Non-pigmented ciliary epithelial cell (primary cell): ENCODE measurements at regions not wholly inside any gene's neighbourhood (a gene's known extent, or its start where the extent isn't known, plus 50 kb on each side); places are given as distances from the start of the nearest gene placed in this dataset.
"Not testable (repeated sequence)": the region's sequence is repeated elsewhere in the genome, so short reads cannot be mapped to it uniquely, and the experiment has no call there.

Experiments used
- DNase-seq: peaks from one replicate; pipeline ENCODE4 v3.0.0-alpha.2; 2010; ENCODE audit warnings: low read depth

DNA sequence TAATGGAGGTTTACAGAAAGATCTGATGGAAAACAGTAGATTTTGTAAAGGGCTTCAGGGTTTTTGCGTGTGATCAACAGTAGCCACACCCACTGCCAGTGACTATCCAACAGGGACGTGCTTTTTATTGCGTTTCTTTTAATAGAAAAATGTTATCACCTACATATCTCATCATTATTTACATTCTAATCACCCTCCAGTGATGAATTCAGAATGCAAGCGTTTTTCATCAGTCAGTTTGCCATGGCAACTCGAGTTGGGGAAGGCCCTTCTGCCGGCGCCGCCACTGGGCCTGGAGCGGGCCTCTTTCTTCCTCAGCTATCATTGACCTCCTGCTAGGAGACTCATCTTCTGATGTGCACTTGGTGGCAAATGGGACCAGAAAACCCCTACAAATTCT, 90.3 kb upstream of the TMTC4 start:
- no peak for DNase-seq

DNA sequence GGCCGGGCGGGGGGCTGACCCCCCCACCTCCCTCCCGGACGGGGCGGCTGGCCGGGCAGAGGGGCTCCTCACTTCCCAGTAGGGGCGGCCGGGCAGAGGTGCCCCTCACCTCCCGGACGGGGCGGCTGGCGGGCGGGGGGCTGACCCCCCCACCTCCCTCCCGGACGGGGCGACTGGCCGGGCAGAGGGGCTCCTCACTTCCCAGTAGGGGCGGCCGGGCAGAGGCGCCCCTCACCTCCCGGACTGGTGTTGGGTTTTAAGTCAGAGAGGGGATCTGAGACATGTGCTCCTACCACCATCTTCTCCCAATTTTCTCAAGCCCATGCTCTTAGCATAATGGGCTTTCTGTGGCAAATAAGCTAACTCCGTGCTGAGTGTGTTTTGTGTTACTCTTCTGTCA, 87.5 kb upstream of the TMTC4 start:
- not testable (repeated sequence) for DNase-seq

DNA sequence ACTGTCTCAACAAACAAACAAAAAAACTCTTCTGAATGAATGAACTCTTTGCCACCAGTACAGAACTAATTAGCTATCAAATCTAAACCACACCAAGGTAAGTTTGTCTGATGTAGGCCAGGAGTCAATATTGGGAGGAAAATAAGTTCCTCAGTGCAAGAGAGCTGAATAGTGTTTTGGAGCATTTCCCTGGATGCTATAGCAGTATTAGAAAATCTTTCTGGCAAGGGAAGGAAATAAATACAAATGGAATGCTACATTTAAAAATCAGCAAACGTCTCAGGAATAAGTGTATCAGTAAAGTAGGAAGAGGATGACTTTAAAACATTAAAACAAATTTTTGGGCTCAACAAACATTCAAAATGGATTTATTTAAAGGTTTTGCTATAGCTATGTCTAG, 81.3 kb upstream of the TMTC4 start:
- DNase-seq, result no peak

DNA sequence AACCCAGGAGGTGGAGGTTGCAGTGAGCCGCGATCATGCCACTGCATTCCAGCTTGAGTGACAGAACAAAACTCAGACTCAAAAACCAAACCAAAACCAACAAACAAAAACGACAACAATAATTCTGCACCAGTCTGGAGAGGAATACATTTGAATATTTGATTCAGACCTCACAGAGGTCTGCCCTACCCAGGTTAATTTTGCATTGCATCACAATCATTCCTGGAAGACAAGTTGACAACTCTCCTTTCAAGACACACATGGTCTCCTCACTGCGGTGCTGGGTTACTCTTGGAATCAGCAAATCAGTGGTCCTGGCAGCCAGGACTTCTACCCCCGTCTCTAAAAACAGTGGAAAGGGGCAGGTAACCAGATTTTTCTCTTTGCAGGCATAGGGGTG, 79.9 kb upstream of the TMTC4 start:
- no peak for DNase-seq

DNA sequence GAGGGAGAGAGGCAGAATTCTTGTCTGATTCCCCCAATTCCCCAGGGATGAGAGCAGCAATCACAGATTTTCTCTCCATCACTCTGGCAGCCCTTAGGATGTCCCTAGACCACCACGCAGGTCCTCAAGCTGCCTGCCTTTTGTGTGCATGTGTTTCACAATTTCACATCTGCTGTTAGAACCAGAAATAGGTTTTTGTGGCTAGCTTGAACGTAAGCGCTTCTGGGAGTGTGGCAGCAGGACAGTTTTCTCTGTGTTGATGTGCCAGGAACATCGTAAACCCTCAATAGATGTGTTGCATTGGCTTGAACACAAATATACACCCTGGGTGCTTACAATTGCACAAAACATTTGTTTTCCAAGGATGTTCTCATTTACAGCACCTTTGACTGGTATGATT, 78.8 kb upstream of the TMTC4 start:
- no peak for DNase-seq

DNA sequence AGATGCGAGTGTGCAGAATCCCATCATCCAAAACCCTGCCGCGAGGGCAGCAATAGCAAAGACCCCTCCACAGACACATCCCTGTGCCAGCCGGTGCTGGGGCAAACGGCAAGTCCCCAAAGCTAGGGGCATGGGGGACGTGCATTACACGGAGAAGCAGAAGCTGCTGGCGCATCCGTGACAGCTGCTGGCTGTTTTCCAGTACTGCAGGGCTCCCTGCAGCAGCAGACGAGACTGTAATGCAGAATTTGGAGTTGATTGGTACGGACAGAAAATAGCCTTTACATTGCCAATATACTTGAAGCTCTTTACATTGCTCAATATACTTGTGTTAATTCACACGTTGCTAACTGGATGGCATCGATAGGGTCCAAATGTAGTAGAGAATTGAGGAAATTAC, 77.2 kb upstream of the TMTC4 start:
- no peak for DNase-seq

DNA sequence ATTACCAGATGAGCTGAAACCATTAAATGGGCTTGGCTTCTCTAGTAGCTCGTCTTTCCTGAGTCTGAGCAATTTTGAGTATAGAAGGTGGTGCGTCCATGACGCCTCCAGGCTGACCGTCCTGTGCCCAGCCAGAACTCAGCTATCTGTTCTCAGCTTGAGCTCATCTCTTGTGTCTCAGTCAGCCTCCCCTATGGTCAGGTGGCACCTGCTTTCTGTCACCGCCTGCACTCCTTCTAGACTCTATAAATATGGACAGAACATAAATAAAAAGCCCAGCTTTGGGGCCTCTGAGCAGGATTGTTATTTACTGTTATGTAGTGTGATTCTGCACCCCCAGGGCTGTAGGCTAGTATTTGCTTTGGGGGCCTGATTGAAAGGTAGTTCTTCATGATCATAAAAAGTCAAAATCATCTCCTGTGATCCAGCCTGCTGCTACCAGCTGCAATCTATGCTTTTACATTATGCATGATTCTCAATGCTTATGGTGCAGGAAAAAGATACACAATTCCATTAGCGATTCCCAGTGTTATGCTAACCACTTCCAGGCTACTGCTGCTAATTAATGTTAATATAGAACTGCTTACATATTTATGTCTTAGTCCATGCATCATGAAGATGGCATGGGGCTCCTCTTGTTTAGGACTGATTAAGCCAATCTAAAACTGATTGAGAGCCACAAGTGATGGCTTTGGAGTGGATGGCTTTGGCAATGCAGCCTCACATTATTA, 72.5 kb upstream of the TMTC4 start:
- DNase-seq, result no peak

DNA sequence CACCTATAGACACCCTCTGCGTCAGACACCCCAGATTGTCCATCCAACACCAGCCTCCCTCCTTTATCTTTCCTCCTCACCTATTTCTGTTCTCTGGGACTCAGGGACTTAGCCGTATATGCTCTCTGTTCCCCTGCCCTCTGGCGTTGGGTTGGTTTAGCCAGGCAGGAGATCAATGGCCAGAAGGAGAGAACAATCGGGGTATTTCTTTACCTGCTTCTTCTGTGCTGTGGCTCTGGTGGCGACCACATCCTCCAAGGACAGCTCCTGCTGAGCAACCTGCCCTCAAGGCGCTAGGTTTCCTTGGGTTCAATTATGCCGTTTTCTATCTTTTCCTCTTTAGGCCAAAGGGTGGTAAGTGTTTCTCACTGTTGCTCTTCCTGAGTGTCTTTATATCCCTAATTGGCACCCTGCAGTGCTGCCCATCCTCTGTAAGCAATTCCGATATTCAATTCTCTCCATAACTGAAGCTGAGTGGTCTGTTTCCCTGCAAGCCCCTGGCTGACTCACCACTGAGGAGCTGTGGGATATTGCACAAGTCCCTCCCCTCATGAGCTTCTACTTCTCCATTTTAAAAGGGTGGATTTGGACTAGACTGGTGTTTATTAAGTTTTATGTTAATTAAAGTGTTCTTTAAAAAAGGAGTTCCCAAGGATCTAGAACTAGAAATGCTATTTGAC, 63.7 kb upstream of the TMTC4 start:
- DNase-seq, result no peak

DNA sequence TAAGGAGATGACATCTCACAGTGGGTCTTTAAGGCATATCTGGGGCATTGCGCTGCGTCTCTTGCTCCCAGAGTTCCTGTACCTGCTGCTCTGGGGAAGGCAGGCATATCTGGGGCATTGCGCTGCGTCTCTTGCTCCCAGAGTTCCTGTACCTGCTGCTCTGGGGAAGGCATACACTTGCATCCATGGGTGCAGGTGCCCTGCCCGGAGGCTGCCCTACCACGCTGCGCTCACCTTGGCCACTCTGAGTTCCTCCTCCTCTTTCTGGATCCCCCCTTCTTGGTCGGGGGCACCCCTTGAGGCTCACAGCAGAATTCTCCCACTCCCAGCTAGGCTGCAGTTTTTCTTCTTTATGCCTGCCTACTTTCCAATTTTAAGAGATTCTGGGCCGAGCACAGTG, 60.9 kb upstream of the TMTC4 start:
- no peak for DNase-seq

DNA sequence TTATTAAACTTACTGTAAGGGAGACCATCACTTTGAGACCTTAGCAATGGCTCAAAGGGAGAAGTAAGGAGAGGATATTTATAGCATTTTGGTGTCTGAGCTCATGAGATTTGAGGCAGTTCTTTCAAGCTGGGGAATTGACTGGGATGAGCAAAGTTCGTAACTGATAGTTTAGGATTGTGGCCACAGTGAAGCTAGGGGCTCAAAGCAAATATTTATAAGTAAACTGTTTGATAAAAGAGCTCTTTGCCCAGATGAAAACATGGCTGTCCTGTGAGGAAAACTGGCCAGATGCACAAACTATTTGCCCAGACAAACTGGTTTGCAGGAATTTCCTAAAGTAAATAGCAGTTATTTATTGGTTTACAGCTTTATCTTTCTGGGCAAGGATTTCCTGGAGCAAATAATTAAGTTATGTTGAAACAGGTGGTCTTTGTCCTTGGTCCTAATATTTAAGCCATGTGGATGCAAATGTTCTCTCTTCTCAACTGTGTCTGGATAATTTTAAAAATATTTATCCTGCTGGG, 59.7 kb upstream of the TMTC4 start:
- DNase-seq, result no peak

DNA sequence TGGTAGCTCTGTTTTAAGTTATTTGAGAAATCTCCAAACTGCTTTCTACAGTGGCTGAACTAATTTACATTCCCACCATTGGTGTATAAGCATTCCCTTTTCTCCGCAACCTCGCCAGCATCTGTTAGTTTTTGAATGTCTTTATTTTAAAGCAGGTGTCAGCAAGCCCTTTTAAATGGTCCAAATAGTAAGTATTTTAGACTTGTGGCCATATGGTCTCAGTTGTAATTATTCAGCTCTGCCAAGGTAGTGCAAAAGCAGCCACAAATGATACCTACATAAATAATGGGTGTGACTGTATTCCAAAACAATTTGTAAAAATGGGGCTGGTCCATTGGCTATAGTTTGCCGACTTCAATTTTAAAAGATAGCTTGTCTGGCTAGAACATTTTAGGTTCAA, 58.7 kb upstream of the TMTC4 start:
- no peak for DNase-seq

DNA sequence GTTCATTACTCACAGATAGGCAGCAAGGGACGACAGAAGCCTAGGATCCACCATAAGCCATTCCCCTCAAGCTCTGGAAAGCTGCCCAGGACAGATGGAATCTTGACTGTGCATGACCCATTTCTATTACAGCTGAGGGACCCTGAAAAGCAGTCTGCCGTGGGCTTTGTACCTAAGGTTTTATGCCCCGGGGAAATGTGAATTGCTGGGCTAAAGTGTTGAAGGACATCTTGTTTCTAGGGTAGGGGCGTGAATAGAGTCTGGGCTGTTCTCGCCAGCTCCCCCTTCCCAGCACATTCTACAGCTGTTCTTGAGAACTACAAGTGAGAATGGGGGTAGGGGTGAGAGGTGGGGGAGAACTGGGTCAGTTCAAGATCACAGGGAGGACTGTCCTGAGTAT, 53.6 kb upstream of the TMTC4 start:
- DNase-seq, result no peak

DNA sequence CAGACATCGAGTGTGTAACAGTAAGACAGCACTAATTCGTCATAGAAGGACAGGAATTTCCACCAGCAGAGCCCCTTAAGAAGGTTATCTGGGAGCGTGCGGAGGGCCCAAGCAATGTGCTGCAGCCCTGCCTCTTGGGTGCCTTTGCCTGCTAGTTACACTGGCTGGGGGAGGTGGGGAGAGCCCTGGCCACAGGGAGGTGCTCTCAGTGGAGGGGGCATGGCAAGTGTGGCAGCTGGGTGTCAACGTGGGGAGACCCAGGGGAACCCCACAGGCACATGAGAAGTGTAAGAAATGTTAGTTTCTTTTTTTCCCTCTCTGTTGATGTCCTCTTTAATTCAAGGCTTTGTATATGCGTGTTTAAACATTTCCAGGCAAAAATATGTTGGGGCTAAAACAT, 50.9 kb upstream of the TMTC4 start:
- DNase-seq, result no peak

DNA sequence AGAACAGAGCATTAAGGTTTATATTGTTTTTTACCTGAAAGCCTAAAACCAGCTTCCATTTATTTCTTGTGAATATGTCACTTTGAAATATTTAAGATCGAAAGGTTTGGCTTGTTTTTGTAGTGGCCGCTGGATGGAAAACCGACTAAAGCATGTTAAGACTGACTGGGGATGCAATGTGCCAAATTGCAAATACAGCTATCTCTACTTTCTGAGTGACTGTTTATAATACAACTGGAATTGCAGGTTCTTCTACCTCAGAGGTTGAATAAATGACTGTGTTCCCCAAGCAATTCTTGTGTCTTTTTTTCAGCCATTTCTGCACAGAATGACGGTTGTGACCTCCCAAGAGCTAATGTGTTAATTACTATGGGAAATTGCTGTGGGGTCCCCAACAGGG, 50.0 kb upstream of the TMTC4 start:
- DNase-seq, result no peak
